HCT116 (cell line): ENCODE measurements at regions not wholly inside any gene's neighbourhood (a gene's known extent, or its start where the extent isn't known, plus 50 kb on each side); places are given as distances from the start of the nearest gene placed in this dataset.

Experiments used
- ATAC-seq: fragments of 200-7000 bp; cut with Tn5 transposase; 2 replicates; pipeline ENCODE4 v1.9.1; 2020; ENCODE audit warnings: mild to moderate bottlenecking, moderate library complexity
- BruUV-seq: library from RNA; stranded (reverse); fragments of 400-500 nt; replicated peaks from 2 replicates; lab custom pipeline; 2021; lab: Mats Ljungman, UMichigan
- CTCF ChIA-PET: fragments of 300-600 bp; sonication (Branson Sonifier 250); formaldehyde crosslinking; loops from one replicate; lab custom pipeline; 2021; ENCODE audit warnings: antibody characterized with exemption; lab: Charles Lee
- POLR2A ChIA-PET: fragments of 300-600, 350-600 bp; sonication (Branson Sonifier 250); formaldehyde crosslinking; loops from one replicate; lab custom pipeline; 2021; ENCODE audit warnings: antibody characterized with exemption; lab: Charles Lee
- RAD21 ChIA-PET, 2 experiments: fragments of 300-600 bp; sonication (Branson Sonifier 250); formaldehyde crosslinking; loops; one replicate each; lab custom pipeline; 2023; ENCODE audit warnings: low total read pairs in 2 of 2; ENCODE audit not compliant: uncharacterized antibody in 2 of 2, unreplicated experiment in 2 of 2, low non-redundant PET in 1 of 2; lab: Charles Lee
- DNase-seq: peaks from one replicate; pipeline ENCODE4 v3.0.0-alpha.2; 2010; ENCODE audit warnings: low read depth, low spot score
- H2AFZ ChIP-seq: fragments of 200-600 bp; shearing (Covaris generic), sonication (generic); 2 replicates; pipeline ENCODE4 v1.6.1; 2017; ENCODE audit warnings: low read depth, mixed run types, mixed read lengths, antibody characterized with exemption, low read length; ENCODE audit not compliant: poor library complexity, severe bottlenecking
- H3K27ac ChIP-seq: 2 replicates; pipeline ENCODE4 v1.5.1; 2012; ENCODE audit warnings: low read depth, low read length
- H3K27me3 ChIP-seq: fragments of 200-600 bp; sonication (generic); 2 replicates; pipeline ENCODE4 v1.6.1; 2016; ENCODE audit warnings: mixed run types, low read length, mixed read lengths; ENCODE audit not compliant: insufficient read depth
- H3K36me3 ChIP-seq, 2 experiments: fragments of 200-500 bp in 1 of 2; fragments of 200-600 bp in 1 of 2; sonication (Bioruptor generic) in 1 of 2; sonication (generic) in 1 of 2; 2 replicates each; pipeline versions ENCODE4 v1.5.1 to v1.6.1; 2014 to 2016; ENCODE audit warnings: low read length in 2 of 2, inconsistent platforms in 1 of 2, mixed read lengths in 1 of 2, mixed run types in 1 of 2; ENCODE audit not compliant: insufficient read depth in 2 of 2, control insufficient read depth in 1 of 2
- H3K4me1 ChIP-seq, 2 experiments: fragments of 200-600 bp in 1 of 2; sonication (generic) in 1 of 2; 2 replicates each; pipeline versions ENCODE4 v1.5.1 to v1.6.1; 2012 to 2017; ENCODE audit warnings: low read length in 2 of 2, inconsistent platforms in 1 of 2, mild to moderate bottlenecking in 1 of 2, mixed read lengths in 1 of 2, mixed run types in 1 of 2, moderate library complexity in 1 of 2; ENCODE audit not compliant: insufficient read depth in 2 of 2, control insufficient read depth in 1 of 2
- H3K4me2 ChIP-seq: fragments of 200-600 bp; sonication (generic); 2 replicates; pipeline ENCODE4 v1.6.1; 2017; ENCODE audit warnings: mixed run types, low read length, mixed read lengths
- H3K4me3 ChIP-seq, 2 experiments: fragments of 200-600 bp in 1 of 2; sonication (generic) in 1 of 2; replicated peaks in 1 of 2; 2 replicates each; pipeline ENCODE4 v1.5.1; 2011 to 2016; ENCODE audit warnings: low read length in 2 of 2, control low read depth in 1 of 2, low read depth in 1 of 2, mild to moderate bottlenecking in 1 of 2, mixed read lengths in 1 of 2, mixed run types in 1 of 2
- H3K79me2 ChIP-seq: fragments of 200-600 bp; sonication (generic); 2 replicates; pipeline ENCODE4 v1.6.1; 2017; ENCODE audit warnings: mild to moderate bottlenecking, mixed run types, low read length, moderate library complexity, mixed read lengths; ENCODE audit not compliant: insufficient read depth
- H3K9ac ChIP-seq: fragments of 200-600 bp; sonication (generic); 2 replicates; pipeline ENCODE4 v1.6.1; 2016; ENCODE audit warnings: low read length, mixed read lengths
- H3K9me2 ChIP-seq: fragments of 200-600 bp; sonication (generic), shearing (Covaris generic); 2 replicates; pipeline ENCODE4 v1.6.1; 2017; ENCODE audit warnings: mixed run types, mild to moderate bottlenecking, moderate library complexity; ENCODE audit not compliant: insufficient read depth
- H3K9me3 ChIP-seq, 2 experiments: fragments of 200-500 bp in 1 of 2; fragments of 200-600 bp in 1 of 2; sonication (Bioruptor generic) in 1 of 2; sonication (generic) in 1 of 2; 2 replicates each; pipeline ENCODE4 v1.6.1; 2014 to 2017; ENCODE audit warnings: low read length in 2 of 2, mixed read lengths in 2 of 2, inconsistent platforms in 1 of 2, low read depth in 1 of 2, mild to moderate bottlenecking in 1 of 2, mixed run types in 1 of 2, moderate library complexity in 1 of 2; ENCODE audit not compliant: control insufficient read depth in 1 of 2, insufficient read depth in 1 of 2
- H4K20me1 ChIP-seq: fragments of 200-600 bp; sonication (generic), shearing (Covaris generic); 2 replicates; pipeline ENCODE4 v1.6.1; 2017; ENCODE audit warnings: mixed run types, mild to moderate bottlenecking, moderate library complexity; ENCODE audit not compliant: insufficient read depth
- CBX3 ChIP-seq: IDR thresholded peaks from 2 replicates; pipeline ENCODE4 v1.6.1; 2012; ENCODE audit warnings: low read depth
- ELF1 ChIP-seq: IDR thresholded peaks from 2 replicates; pipeline ENCODE4 v1.6.1; 2012; ENCODE audit warnings: low read depth, borderline replicate concordance
- JUND ChIP-seq: IDR thresholded peaks from 2 replicates; pipeline ENCODE4 v1.6.1; 2012
- POLR2A ChIP-seq: IDR thresholded peaks from 2 replicates; pipeline ENCODE4 v1.7.0; 2011; ENCODE audit warnings: borderline replicate concordance; ENCODE audit not compliant: insufficient read depth, insufficient read length; ENCODE audit errors: extremely low read depth
- POLR2AphosphoS5 ChIP-seq: IDR thresholded peaks from 2 replicates; pipeline ENCODE4 v1.6.1; 2011; ENCODE audit warnings: mild to moderate bottlenecking, low read depth, low read length, moderate library complexity
- RAD21 ChIP-seq: IDR thresholded peaks from 2 replicates; pipeline ENCODE4 v1.6.1; 2012; ENCODE audit warnings: low read depth, mild to moderate bottlenecking
- SIN3A ChIP-seq: IDR thresholded peaks from 2 replicates; pipeline ENCODE4 v1.6.1; 2012; ENCODE audit warnings: low read depth
- SP1 ChIP-seq: IDR thresholded peaks from 2 replicates; pipeline ENCODE4 v1.6.1; 2012; ENCODE audit warnings: low read depth
- TCF7L2 ChIP-seq: IDR thresholded peaks from 2 replicates; pipeline ENCODE4 v1.7.0; 2011; ENCODE audit warnings: borderline replicate concordance, inconsistent platforms; ENCODE audit not compliant: insufficient read depth, insufficient read length; ENCODE audit errors: extremely low read depth
- YY1 ChIP-seq: IDR thresholded peaks from 2 replicates; pipeline ENCODE4 v1.6.1; 2011; ENCODE audit warnings: low read length, low read depth, moderate library complexity, mild to moderate bottlenecking; ENCODE audit not compliant: insufficient replicate concordance; ENCODE audit errors: extremely low read depth
- ZFX ChIP-seq: fragments of 450-650 bp; IDR thresholded peaks from 2 replicates; pipeline ENCODE4 v1.6.1; 2017
- ZNF274 ChIP-seq: fragments of 200-500 bp; sonication (Bioruptor generic); IDR thresholded peaks from 2 replicates; pipeline ENCODE4 v1.6.1; 2014; ENCODE audit warnings: mild to moderate bottlenecking, low read depth, low read length, inconsistent platforms
- intact Hi-C: fragments of 100-400 bp; cut with micrococcal nuclease; formaldehyde crosslinking; loops from 2 replicates; pipeline ENCODE4 v1.10.0; 2022
- TF ChIP-seq, protein P1 (sequence below): IDR thresholded peaks from 2 replicates; pipeline ENCODE4 v1.6.1; 2012
- TF ChIP-seq, protein P2 (sequence below): IDR thresholded peaks from 2 replicates; pipeline ENCODE4 v1.6.1; 2011; ENCODE audit warnings: mild to moderate bottlenecking, low read length, moderate library complexity; ENCODE audit not compliant: insufficient replicate concordance; ENCODE audit errors: extremely low read depth
- TF ChIP-seq, protein P3 (sequence below), 3 experiments: fragments of 200-600 bp in 1 of 3; sonication (generic) in 1 of 3; IDR thresholded peaks in 2 of 3; conservative IDR thresholded peaks in 1 of 3; 2 replicates each; pipeline ENCODE4 v1.5.1; 2012 to 2017; ENCODE audit warnings: low read depth in 2 of 3, low read length in 2 of 3, antibody characterized with exemption in 1 of 3, borderline replicate concordance in 1 of 3, control low read depth in 1 of 3, mild to moderate bottlenecking in 1 of 3, mixed read lengths in 1 of 3, mixed run types in 1 of 3, moderate library complexity in 1 of 3; ENCODE audit not compliant: insufficient read depth in 1 of 3

DNA sequence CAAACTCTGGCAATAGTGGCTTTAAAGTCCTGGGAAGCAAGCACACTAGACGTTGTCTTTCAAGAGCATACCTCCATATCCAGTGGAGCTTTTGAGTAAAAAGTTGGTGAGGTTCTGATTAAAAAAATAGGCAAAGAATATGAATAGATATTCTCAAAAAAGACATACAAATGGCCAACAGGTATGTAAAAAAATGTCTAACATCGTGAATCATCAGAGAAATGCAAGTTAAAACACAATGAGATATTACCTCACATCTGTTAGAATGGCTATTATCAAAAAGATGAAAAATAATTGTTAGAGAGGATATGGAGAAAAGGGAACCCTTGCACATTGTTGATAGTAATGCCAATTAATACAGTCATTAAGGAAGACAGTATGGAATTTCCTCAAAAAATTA lies 407.1 kb downstream of the MDFIC start:
- TF ChIP-seq ZNF274: no peak
- no peak for TF ChIP-seq POLR2A
- Histone ChIP-seq H3K4me3 (no peak overlapping the region), H3K9me2 (0 out of 2 replicates have a peak, but pooled peaks cover under 1% of the 10 kb centered on the region), H2AFZ (no peak overlapping the region), H4K20me1 (no peaks in the 10 kb centered on the region), H3K79me2 (no peaks in the 10 kb centered on the region), H3K4me2 (no peak overlapping the region), H3K27ac (no peak overlapping the region), H3K9me3 (no peaks in the 10 kb centered on the region), H3K36me3 (no peaks in the 10 kb centered on the region), H3K4me1 (no peaks in the 10 kb centered on the region), H3K27me3 (no peaks in the 10 kb centered on the region), H3K9ac (no peak overlapping the region)
- no peak for ATAC-seq
- DNase-seq: no peak
- ChIA-PET POLR2A (no interaction called here), CTCF (no interaction called here), RAD21 (no interaction called here)
- intact Hi-C loops: no loop called here
- no TSS peak for BruUV-seq

DNA sequence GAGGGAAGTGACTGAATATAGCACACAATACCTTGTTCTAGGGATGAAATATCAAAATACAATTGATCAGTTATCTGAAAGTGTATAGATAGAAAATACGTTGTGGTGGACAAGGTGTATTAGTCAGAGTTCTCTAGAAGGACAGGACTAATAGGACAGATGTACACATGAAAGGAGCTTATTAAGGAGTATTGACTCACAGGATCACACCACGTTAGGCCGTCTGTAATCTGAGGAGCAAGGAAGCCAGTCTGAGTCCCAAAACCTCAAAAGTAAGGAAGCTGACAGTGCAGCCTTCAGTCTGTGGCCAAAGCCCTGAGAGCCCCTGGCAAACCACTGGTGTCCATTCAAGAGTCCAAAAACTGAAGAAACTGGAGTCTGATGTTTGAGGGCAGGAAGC lies 406.1 kb downstream of the MDFIC start:
- no peak for DNase-seq
- H3K4me1 ChIP-seq: no peaks in the 10 kb centered on the region
- no peaks in the 10 kb centered on the region for H3K79me2 ChIP-seq
- no peak overlapping the region for H3K4me3 ChIP-seq
- no peaks in the 10 kb centered on the region for H4K20me1 ChIP-seq
- H2AFZ ChIP-seq: peak overlapping the region; percentile 7
- intact Hi-C loops: no loop called here
- H3K9me3 ChIP-seq: no peaks in the 10 kb centered on the region
- CTCF ChIA-PET: no interaction called here
- no peaks in the 10 kb centered on the region for H3K9me2 ChIP-seq
- BruUV-seq: no TSS peak
- POLR2A ChIA-PET: no interaction called here
- H3K4me2 ChIP-seq: no peak overlapping the region
- H3K9ac ChIP-seq: no peak overlapping the region
- H3K36me3 ChIP-seq: no peaks in the 10 kb centered on the region
- RAD21 ChIA-PET: no interaction called here
- no peak overlapping the region for H3K27ac ChIP-seq
- no peaks in the 10 kb centered on the region for H3K27me3 ChIP-seq
- ATAC-seq: no peak
- no peak for TF ChIP-seq SIN3A
- no peak for TF ChIP-seq YY1
- TF ChIP-seq CBX3: no peak
- TF ChIP-seq, protein P1, sequence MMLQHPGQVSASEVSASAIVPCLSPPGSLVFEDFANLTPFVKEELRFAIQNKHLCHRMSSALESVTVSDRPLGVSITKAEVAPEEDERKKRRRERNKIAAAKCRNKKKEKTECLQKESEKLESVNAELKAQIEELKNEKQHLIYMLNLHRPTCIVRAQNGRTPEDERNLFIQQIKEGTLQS: no peak
- TF ChIP-seq, protein P2, sequence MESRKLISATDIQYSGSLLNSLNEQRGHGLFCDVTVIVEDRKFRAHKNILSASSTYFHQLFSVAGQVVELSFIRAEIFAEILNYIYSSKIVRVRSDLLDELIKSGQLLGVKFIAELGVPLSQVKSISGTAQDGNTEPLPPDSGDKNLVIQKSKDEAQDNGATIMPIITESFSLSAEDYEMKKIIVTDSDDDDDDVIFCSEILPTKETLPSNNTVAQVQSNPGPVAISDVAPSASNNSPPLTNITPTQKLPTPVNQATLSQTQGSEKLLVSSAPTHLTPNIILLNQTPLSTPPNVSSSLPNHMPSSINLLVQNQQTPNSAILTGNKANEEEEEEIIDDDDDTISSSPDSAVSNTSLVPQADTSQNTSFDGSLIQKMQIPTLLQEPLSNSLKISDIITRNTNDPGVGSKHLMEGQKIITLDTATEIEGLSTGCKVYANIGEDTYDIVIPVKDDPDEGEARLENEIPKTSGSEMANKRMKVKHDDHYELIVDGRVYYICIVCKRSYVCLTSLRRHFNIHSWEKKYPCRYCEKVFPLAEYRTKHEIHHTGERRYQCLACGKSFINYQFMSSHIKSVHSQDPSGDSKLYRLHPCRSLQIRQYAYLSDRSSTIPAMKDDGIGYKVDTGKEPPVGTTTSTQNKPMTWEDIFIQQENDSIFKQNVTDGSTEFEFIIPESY: no peak
- no peak for TF ChIP-seq POLR2A
- no peak for TF ChIP-seq SP1
- TF ChIP-seq, protein P3, sequence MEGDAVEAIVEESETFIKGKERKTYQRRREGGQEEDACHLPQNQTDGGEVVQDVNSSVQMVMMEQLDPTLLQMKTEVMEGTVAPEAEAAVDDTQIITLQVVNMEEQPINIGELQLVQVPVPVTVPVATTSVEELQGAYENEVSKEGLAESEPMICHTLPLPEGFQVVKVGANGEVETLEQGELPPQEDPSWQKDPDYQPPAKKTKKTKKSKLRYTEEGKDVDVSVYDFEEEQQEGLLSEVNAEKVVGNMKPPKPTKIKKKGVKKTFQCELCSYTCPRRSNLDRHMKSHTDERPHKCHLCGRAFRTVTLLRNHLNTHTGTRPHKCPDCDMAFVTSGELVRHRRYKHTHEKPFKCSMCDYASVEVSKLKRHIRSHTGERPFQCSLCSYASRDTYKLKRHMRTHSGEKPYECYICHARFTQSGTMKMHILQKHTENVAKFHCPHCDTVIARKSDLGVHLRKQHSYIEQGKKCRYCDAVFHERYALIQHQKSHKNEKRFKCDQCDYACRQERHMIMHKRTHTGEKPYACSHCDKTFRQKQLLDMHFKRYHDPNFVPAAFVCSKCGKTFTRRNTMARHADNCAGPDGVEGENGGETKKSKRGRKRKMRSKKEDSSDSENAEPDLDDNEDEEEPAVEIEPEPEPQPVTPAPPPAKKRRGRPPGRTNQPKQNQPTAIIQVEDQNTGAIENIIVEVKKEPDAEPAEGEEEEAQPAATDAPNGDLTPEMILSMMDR (IDR thresholded peaks at IDR 0.05 in 2 of 3, conservative IDR thresholded peaks at IDR 0.05 in 1 of 3; ENCODE audit: borderline replicate concordance in 1 of 3, insufficient read depth in 1 of 3, low read depth in 2 of 3, low read length in 2 of 3): no peak
- no peak for TF ChIP-seq JUND
- no peak for TF ChIP-seq POLR2AphosphoS5
- no peak for TF ChIP-seq TCF7L2
- TF ChIP-seq ZNF274: no peak
- TF ChIP-seq ELF1: no peak
- no peak for TF ChIP-seq ZFX
- TF ChIP-seq RAD21: no peak
